GM23338 (cell line): ENCODE measurements at regions not wholly inside any gene's neighbourhood (a gene's known extent, or its start where the extent isn't known, plus 50 kb on each side); places are given as distances from the start of the nearest gene placed in this dataset.

Source experiments
- ATAC-seq: fragments of 200-7000 bp; cut with Tn5 transposase; 3 replicates; pipeline ENCODE4 v1.9.1; 2020
- DNase-seq: peaks from one replicate; pipeline ENCODE4 v3.0.0-alpha.2; 2015; ENCODE audit warnings: low spot score
- H2AFZ ChIP-seq: fragments of 200-600 bp; sonication (generic); 2 replicates; pipeline ENCODE4 v1.8.0; 2016; ENCODE audit warnings: antibody characterized with exemption, mild to moderate bottlenecking, moderate library complexity
- H3F3A ChIP-seq: fragments of 200-600 bp; sonication (generic); replicated peaks from 2 replicates; pipeline ENCODE4 v1.8.0; 2017; ENCODE audit warnings: antibody characterized with exemption, mixed run types, low read depth
- H3K27ac ChIP-seq: fragments of 200-600 bp; sonication (generic); 2 replicates; pipeline ENCODE4 v1.6.1; 2016; ENCODE audit warnings: low read depth
- H3K27me3 ChIP-seq: fragments of 200-600 bp; sonication (generic); 2 replicates; pipeline ENCODE4 v1.8.0; 2016; ENCODE audit warnings: mild to moderate bottlenecking, mixed run types, moderate library complexity; ENCODE audit not compliant: insufficient read depth
- H3K36me3 ChIP-seq: fragments of 200-600 bp; sonication (generic); 2 replicates; pipeline ENCODE4 v1.8.0; 2016; ENCODE audit warnings: mild to moderate bottlenecking; ENCODE audit not compliant: insufficient read depth
- H3K4me1 ChIP-seq: fragments of 200-600 bp; sonication (generic); 2 replicates; pipeline ENCODE4 v1.8.0; 2016; ENCODE audit warnings: mild to moderate bottlenecking, moderate library complexity; ENCODE audit not compliant: insufficient read depth
- H3K4me2 ChIP-seq: fragments of 200-600 bp; sonication (generic); 2 replicates; pipeline ENCODE4 v1.7.1; 2017; ENCODE audit warnings: mixed run types
- H3K4me3 ChIP-seq: fragments of 200-600 bp; sonication (generic); 2 replicates; pipeline ENCODE4 v1.6.1; 2016; ENCODE audit warnings: mixed run types
- H3K79me2 ChIP-seq: fragments of 200-600 bp; sonication (generic); replicated peaks from 2 replicates; pipeline ENCODE4 v1.8.0; 2017; ENCODE audit warnings: mild to moderate bottlenecking; ENCODE audit not compliant: insufficient read depth
- H3K9me2 ChIP-seq: fragments of 200-600 bp; sonication (generic); 2 replicates; pipeline ENCODE4 v1.8.0; 2017; ENCODE audit not compliant: insufficient read depth
- H4K20me1 ChIP-seq: fragments of 200-600 bp; sonication (generic); replicated peaks from 2 replicates; pipeline ENCODE4 v1.8.0; 2017; ENCODE audit warnings: mild to moderate bottlenecking; ENCODE audit not compliant: insufficient read depth
- H3K27ac Mint-ChIP-seq: 2 replicates; pipeline ENCODE4 v1.8.0; 2020; ENCODE audit warnings: inconsistent platforms, mild to moderate bottlenecking, moderate library complexity, mixed read lengths
- H3K27me3 Mint-ChIP-seq: 3 replicates; pipeline ENCODE4 v1.8.0; 2022; ENCODE audit warnings: low read depth, mild to moderate bottlenecking, moderate library complexity, mixed read lengths, inconsistent platforms; ENCODE audit not compliant: insufficient read depth, poor library complexity
- H3K36me3 Mint-ChIP-seq: 3 replicates; pipeline ENCODE4 v1.8.0; 2021; ENCODE audit warnings: low read depth, mild to moderate bottlenecking, inconsistent platforms, moderate library complexity, mixed read lengths
- H3K4me1 Mint-ChIP-seq: 3 replicates; pipeline ENCODE4 v1.8.0; 2020; ENCODE audit warnings: mild to moderate bottlenecking, inconsistent platforms, mixed read lengths
- H3K4me3 Mint-ChIP-seq: 3 replicates; pipeline ENCODE4 v1.8.0; 2021; ENCODE audit warnings: moderate library complexity, mild to moderate bottlenecking, inconsistent platforms, mixed read lengths
- H3K9me3 Mint-ChIP-seq: 3 replicates; pipeline ENCODE4 v1.8.0; 2020; ENCODE audit warnings: moderate library complexity, mild to moderate bottlenecking, inconsistent platforms, mixed read lengths
- CTCF ChIP-seq, 2 experiments: fragments of 200-600 bp in 1 of 2; sonication (generic) in 1 of 2; conservative IDR thresholded peaks; 2 replicates each; pipeline versions ENCODE4 v1.5.1 to v1.6.1; 2016 to 2017; ENCODE audit warnings: antibody characterized with exemption in 2 of 2, low read depth in 2 of 2, mild to moderate bottlenecking in 2 of 2, moderate library complexity in 1 of 2
- ETS1 ChIP-seq: IDR thresholded peaks from 2 replicates; pipeline ENCODE4 v1.6.1; 2016; ENCODE audit warnings: antibody characterized with exemption
- EZH2 ChIP-seq: fragments of 200-600 bp; sonication (generic); IDR thresholded peaks from one replicate; pipeline ENCODE4 v1.8.0; 2017; ENCODE audit warnings: antibody characterized with exemption, mild to moderate bottlenecking, low read depth; ENCODE audit not compliant: unreplicated experiment
- EZH2phosphoT487 ChIP-seq: fragments of 200-600 bp; sonication (generic); IDR thresholded peaks from one replicate; pipeline ENCODE4 v1.8.1; 2018; ENCODE audit warnings: antibody characterized with exemption; ENCODE audit not compliant: unreplicated experiment
- STAT1 ChIP-seq: IDR thresholded peaks from one replicate; pipeline ENCODE4 v1.6.1; 2016; ENCODE audit warnings: antibody characterized with exemption; ENCODE audit not compliant: unreplicated experiment
- ZNF331 ChIP-seq: fragments of 250-450 bp; sonication (Bioruptor Pico); IDR thresholded peaks from 2 replicates; pipeline ENCODE4 v1.5.0; 2020; ENCODE audit warnings: low read depth, mild to moderate bottlenecking, moderate library complexity
- ZNF462 ChIP-seq: fragments of 250-450 bp; sonication (Bioruptor Pico); IDR thresholded peaks from 2 replicates; pipeline ENCODE4 v1.5.0; 2020; ENCODE audit warnings: mild to moderate bottlenecking, moderate library complexity

- Mint-ChIP-seq H3K4me3 (no peak overlapping the region), H3K9me3 (no peaks in the 10 kb centered on the region)
- H3K4me1 ChIP-seq: 0 out of 2 replicates have a peak, but pooled peaks cover 7% of the 10 kb centered on the region
Observed at GRCh38 chr9:81373294-81373693, 316.1 kb downstream of the TLE1 start.

GRCh38 chr9:81372628-81373191, 316.6 kb downstream of the TLE1 start:
- no peak overlapping the region for H3K27ac Mint-ChIP-seq
- no peak overlapping the region for H3K4me2 ChIP-seq
- no peaks in the 10 kb centered on the region for H3K36me3 Mint-ChIP-seq
- H3K79me2 ChIP-seq: no peaks in the 10 kb centered on the region
- H3K27me3 ChIP-seq: no peaks in the 10 kb centered on the region
- no peak overlapping the region for H3K27ac ChIP-seq
- H3K36me3 ChIP-seq: no peaks in the 10 kb centered on the region
- H3F3A ChIP-seq: no peaks in the 10 kb centered on the region
- H4K20me1 ChIP-seq: no peaks in the 10 kb centered on the region
- no peak overlapping the region for H3K4me3 ChIP-seq
- 0 out of 2 replicates have a peak, but pooled peaks cover 6% of the 10 kb centered on the region for H3K4me1 ChIP-seq
- DNase-seq: no peak
- H2AFZ ChIP-seq: no peak overlapping the region
- no peak for TF ChIP-seq ETS1
- no peak for TF ChIP-seq CTCF (conservative IDR thresholded peaks at IDR 0.05; ENCODE audit: low read depth in 2 of 2)
- no peak for TF ChIP-seq ZNF331 (CRISPR knock-in tag)
- TF ChIP-seq EZH2phosphoT487: no peak
- no peak for TF ChIP-seq EZH2
- H3K4me1 Mint-ChIP-seq: peaks cover 19% of the 10 kb centered on the region
- ATAC-seq: no peak
- no peaks in the 10 kb centered on the region for H3K27me3 Mint-ChIP-seq
- H3K9me3 Mint-ChIP-seq: no peaks in the 10 kb centered on the region; the same call in 2 of the 3 replicates
- H3K9me2 ChIP-seq: no peaks in the 10 kb centered on the region; the same call in 1 of the 2 replicates
- no peak overlapping the region for H3K4me3 Mint-ChIP-seq

More at GRCh38 chr9:81373294-81373693, 316.1 kb downstream of the TLE1 start:
- Mint-ChIP-seq H3K27me3 (no peaks in the 10 kb centered on the region), H3K27ac (no peak overlapping the region), H3K36me3 (no peaks in the 10 kb centered on the region), H3K4me1 (peaks cover 19% of the 10 kb centered on the region)
- ATAC-seq (no peak), DNase-seq (no peak)
- Histone ChIP-seq H3K4me2 (no peak overlapping the region), H2AFZ (no peak overlapping the region), H4K20me1 (no peaks in the 10 kb centered on the region), H3F3A (no peaks in the 10 kb centered on the region), H3K79me2 (no peaks in the 10 kb centered on the region), H3K4me3 (no peak overlapping the region), H3K36me3 (no peaks in the 10 kb centered on the region), H3K9me2 (no peaks in the 10 kb centered on the region; the same call in 1 of the 2 replicates), H3K27ac (no peak overlapping the region), H3K27me3 (no peaks in the 10 kb centered on the region)
- TF ChIP-seq STAT1: no peak

- Mint-ChIP-seq H3K9me3 (peaks cover 6% of the 10 kb centered on the region; the same call in 2 of the 3 replicates), H3K4me1 (peaks cover 15% of the 10 kb centered on the region), H3K27me3 (no peaks in the 10 kb centered on the region), H3K27ac (no peak overlapping the region), H3K4me3 (no peak overlapping the region), H3K36me3 (no peaks in the 10 kb centered on the region)
- Histone ChIP-seq H4K20me1 (no peaks in the 10 kb centered on the region), H3F3A (no peaks in the 10 kb centered on the region), H3K4me1 (no peaks in the 10 kb centered on the region), H3K9me2 (no peaks in the 10 kb centered on the region; the same call in 1 of the 2 replicates), H3K4me2 (no peak overlapping the region), H2AFZ (peak overlapping the region; percentile 74), H3K79me2 (no peaks in the 10 kb centered on the region), H3K27ac (no peak overlapping the region), H3K27me3 (no peaks in the 10 kb centered on the region), H3K36me3 (no peaks in the 10 kb centered on the region), H3K4me3 (no peak overlapping the region)
- ATAC-seq (no peak), DNase-seq (no peak)
- TF ChIP-seq ZNF462 (CRISPR knock-in tag) (no peak), STAT1 (no peak)
Observed at GRCh38 chr9:81371824-81372223, 317.5 kb downstream of the TLE1 start.
